ENCODE measurements at regions not wholly inside any gene's neighbourhood (a gene's known extent, or its start where the extent isn't known, plus 50 kb on each side); places are given as distances from the start of the nearest gene placed in this dataset.

DNA sequence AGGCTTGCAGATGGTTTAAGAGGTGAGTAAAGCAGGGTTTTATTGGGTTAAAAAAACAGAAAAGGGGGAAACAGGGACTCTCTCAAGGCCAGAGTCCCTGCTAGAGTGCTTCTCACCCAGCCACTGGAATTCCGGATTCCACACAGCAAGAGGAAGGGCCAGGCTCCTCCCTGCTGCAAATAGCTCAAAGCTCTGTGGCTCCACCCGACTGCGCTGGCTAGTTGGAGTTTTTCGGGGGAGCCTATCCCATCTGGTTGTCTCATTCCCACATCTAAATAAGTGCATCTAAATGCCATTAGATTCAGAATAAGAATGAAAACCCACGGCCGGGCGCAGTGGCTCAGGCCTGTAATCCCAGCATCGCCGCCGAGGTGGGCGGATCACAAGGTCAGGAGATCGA, 791.5 kb downstream of the SLC16A7 start:
- Histone ChIP-seq H3K27me3 (ENCODE audit: control insufficient read depth in 2 of 2, insufficient read depth in 2 of 2, low read length in 2 of 2) (no peaks in the 10 kb centered on the region), H3K27ac (ENCODE audit: low read depth in 1 of 2, low read length in 2 of 2) (no peak overlapping the region), H3K4me2 (replicated peaks; ENCODE audit: extremely low read depth, low read length, poor library complexity, severe bottlenecking) (no peak overlapping the region), H3K36me3 (replicated peaks in 1 of 2; ENCODE audit: control insufficient read depth in 1 of 2, insufficient read depth in 2 of 2, low read length in 2 of 2) (no peaks in the 10 kb centered on the region), H3K79me2 (ENCODE audit: insufficient read depth, low read length) (no peaks in the 10 kb centered on the region), H4K20me1 (ENCODE audit: insufficient read depth, low read length) (no peaks in the 10 kb centered on the region), H3K4me3 (replicated peaks in 1 of 3; ENCODE audit: low read depth in 2 of 3, low read length in 3 of 3) (no peak overlapping the region), H3K4me1 (ENCODE audit: control insufficient read depth in 1 of 2, insufficient read depth in 2 of 2, low read length in 2 of 2) (no peaks in the 10 kb centered on the region), H3K9ac (ENCODE audit: insufficient read depth, low read length, poor library complexity, severe bottlenecking) (no peak overlapping the region), H2AFZ (ENCODE audit: insufficient read depth, low read depth, low read length, poor library complexity, severe bottlenecking) (no peak overlapping the region), H3K9me3 (replicated peaks in 1 of 2; ENCODE audit: control insufficient read depth in 1 of 2, insufficient read depth in 1 of 2, low read length in 2 of 2) (peaks cover 6 to 19% of the 10 kb centered on the region in 2 donors)
- H3K27me3 Mint-ChIP-seq (ENCODE audit: low read depth in 3 of 3) = peaks cover 0 to 3% (median 0%) of the 10 kb centered on the region in 3 donors
- 97% methylated on average over 12 of the region's 12 CpGs for WGBS (ENCODE audit: insufficient coverage)
- no peaks in the 10 kb centered on the region for H3K36me3 Mint-ChIP-seq
- H3K27ac Mint-ChIP-seq = no peak overlapping the region
- TF ChIP-seq, protein P1, sequence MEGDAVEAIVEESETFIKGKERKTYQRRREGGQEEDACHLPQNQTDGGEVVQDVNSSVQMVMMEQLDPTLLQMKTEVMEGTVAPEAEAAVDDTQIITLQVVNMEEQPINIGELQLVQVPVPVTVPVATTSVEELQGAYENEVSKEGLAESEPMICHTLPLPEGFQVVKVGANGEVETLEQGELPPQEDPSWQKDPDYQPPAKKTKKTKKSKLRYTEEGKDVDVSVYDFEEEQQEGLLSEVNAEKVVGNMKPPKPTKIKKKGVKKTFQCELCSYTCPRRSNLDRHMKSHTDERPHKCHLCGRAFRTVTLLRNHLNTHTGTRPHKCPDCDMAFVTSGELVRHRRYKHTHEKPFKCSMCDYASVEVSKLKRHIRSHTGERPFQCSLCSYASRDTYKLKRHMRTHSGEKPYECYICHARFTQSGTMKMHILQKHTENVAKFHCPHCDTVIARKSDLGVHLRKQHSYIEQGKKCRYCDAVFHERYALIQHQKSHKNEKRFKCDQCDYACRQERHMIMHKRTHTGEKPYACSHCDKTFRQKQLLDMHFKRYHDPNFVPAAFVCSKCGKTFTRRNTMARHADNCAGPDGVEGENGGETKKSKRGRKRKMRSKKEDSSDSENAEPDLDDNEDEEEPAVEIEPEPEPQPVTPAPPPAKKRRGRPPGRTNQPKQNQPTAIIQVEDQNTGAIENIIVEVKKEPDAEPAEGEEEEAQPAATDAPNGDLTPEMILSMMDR (IDR thresholded peaks at IDR 0.05) = no peak
- H3K9me3 Mint-ChIP-seq = peaks cover 5 to 19% (median 10%) of the 10 kb centered on the region in 7 donors
- no peak for DNase-seq
- no peaks in the 10 kb centered on the region for H3K4me1 Mint-ChIP-seq
- intact Hi-C loops (cut with micrococcal nuclease) = no loop called here
- H3K4me3 Mint-ChIP-seq = no peak overlapping the region

DNA sequence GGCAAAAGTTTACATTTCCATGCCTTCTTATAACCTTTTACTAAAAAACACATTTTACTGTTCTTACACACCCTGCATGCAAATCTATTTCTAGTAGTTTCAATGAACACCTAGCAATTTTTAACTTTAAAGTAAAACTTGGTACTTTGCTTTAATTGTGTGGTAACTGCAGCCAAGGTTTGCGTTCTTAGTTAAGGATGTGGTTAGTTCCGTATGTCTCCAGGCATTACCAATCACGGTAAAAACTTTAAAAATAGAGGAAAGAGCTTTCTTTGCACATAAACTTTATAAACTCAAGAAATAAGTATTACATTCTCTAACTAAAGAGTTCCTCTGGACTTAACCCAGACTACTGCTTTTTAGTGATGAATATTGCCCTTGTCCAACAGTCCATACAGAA, 795.2 kb downstream of the SLC16A7 start:
- TF ChIP-seq, protein P1 (IDR thresholded peaks at IDR 0.05) = no peak

More for the DNA sequence above, 795.2 kb downstream of the SLC16A7 start:
- intact Hi-C loops (cut with micrococcal nuclease) = no loop called here
- no peaks in the 10 kb centered on the region for H3K27me3 ChIP-seq (ENCODE audit: control insufficient read depth in 2 of 2, insufficient read depth in 2 of 2, low read length in 2 of 2)
- H3K79me2 ChIP-seq (ENCODE audit: insufficient read depth, low read length) = no peaks in the 10 kb centered on the region
- H3K27me3 Mint-ChIP-seq (ENCODE audit: low read depth in 3 of 3) = peaks cover 0 to 3% (median 0%) of the 10 kb centered on the region in 3 donors
- no peak for DNase-seq
- WGBS (ENCODE audit: insufficient coverage) = no CpG with 5 or more reads among the region's 3 CpGs
- H3K4me3 Mint-ChIP-seq = no peak overlapping the region
- no peaks in the 10 kb centered on the region for H3K4me1 Mint-ChIP-seq
- no peak overlapping the region for H3K27ac ChIP-seq (ENCODE audit: low read depth in 1 of 2, low read length in 2 of 2)
- H3K9me3 Mint-ChIP-seq = peaks cover 7 to 25% (median 16%) of the 10 kb centered on the region in 7 donors
- H3K36me3 ChIP-seq (replicated peaks in 1 of 2; ENCODE audit: control insufficient read depth in 1 of 2, insufficient read depth in 2 of 2, low read length in 2 of 2) = no peaks in the 10 kb centered on the region
- H3K9ac ChIP-seq (ENCODE audit: insufficient read depth, low read length, poor library complexity, severe bottlenecking) = no peak overlapping the region
- no peak overlapping the region for H2AFZ ChIP-seq (ENCODE audit: insufficient read depth, low read depth, low read length, poor library complexity, severe bottlenecking)
- H3K4me1 ChIP-seq (ENCODE audit: control insufficient read depth in 1 of 2, insufficient read depth in 2 of 2, low read length in 2 of 2) = no peaks in the 10 kb centered on the region
- no peaks in the 10 kb centered on the region for H4K20me1 ChIP-seq (ENCODE audit: insufficient read depth, low read length)
- no peak overlapping the region for H3K4me3 ChIP-seq (replicated peaks in 1 of 3; ENCODE audit: low read depth in 2 of 3, low read length in 3 of 3)
- no peak overlapping the region for H3K4me2 ChIP-seq (replicated peaks; ENCODE audit: extremely low read depth, low read length, poor library complexity, severe bottlenecking)
- H3K27ac Mint-ChIP-seq = no peak overlapping the region
- no peaks in the 10 kb centered on the region for H3K36me3 Mint-ChIP-seq
- peaks cover 6 to 29% of the 10 kb centered on the region in 2 donors for H3K9me3 ChIP-seq (replicated peaks in 1 of 2; ENCODE audit: control insufficient read depth in 1 of 2, insufficient read depth in 1 of 2, low read length in 2 of 2)

All from CD14-positive monocyte (primary cell).